Neural progenitor cell (in vitro differentiated cells): ENCODE measurements at regions not wholly inside any gene's neighbourhood (a gene's known extent, or its start where the extent isn't known, plus 50 kb on each side); places are given as distances from the start of the nearest gene placed in this dataset.

Source experiments
- EZH2 ChIP-seq: fragments of 200-600 bp; sonication (generic); IDR thresholded peaks from 2 replicates; pipeline ENCODE4 v1.6.1; 2017; ENCODE audit warnings: antibody characterized with exemption, mild to moderate bottlenecking, moderate library complexity
- EZH2phosphoT487 ChIP-seq: fragments of 200-600 bp; sonication (generic); IDR thresholded peaks from 2 replicates; pipeline ENCODE4 v1.6.1; 2017; ENCODE audit warnings: antibody characterized with exemption
- TF ChIP-seq, protein P1 (sequence below): fragments of 200-600 bp; sonication (generic); IDR thresholded peaks from 2 replicates; pipeline ENCODE4 v1.5.1; 2017; ENCODE audit warnings: antibody characterized with exemption, mild to moderate bottlenecking

DNA sequence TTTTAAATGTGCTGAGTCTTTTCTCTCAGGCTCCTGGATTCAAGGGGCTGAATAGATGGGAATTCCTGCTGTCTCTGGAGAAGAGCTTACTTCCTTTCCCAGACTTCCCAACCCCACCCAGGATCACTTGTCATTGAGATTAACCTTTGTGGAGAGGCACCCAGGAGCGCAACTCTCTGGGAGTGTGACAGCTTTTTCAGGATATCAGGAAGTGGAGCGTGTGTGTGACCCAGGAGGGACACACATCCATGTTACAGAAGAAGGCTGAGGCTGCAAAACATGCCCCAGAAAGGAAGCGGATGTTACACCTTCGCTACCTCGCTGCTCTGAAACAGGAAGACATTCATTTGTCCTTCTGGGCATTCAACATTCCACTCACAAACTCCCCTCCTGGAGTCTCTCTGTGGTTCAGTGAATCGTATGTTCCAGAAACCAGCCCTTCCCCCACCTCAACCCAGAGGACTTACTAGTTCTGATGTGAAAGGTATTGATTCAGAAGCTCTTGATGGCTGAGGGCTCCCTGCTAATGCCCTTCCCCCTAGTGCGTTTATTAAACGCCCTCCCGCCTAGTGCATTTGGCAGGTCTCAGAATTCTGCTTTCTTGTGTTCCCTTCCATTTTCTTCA lies 523.9 kb downstream of the TNS1 start:
- TF ChIP-seq EZH2phosphoT487 (no peak), EZH2 (no peak)
- TF ChIP-seq, protein P1, sequence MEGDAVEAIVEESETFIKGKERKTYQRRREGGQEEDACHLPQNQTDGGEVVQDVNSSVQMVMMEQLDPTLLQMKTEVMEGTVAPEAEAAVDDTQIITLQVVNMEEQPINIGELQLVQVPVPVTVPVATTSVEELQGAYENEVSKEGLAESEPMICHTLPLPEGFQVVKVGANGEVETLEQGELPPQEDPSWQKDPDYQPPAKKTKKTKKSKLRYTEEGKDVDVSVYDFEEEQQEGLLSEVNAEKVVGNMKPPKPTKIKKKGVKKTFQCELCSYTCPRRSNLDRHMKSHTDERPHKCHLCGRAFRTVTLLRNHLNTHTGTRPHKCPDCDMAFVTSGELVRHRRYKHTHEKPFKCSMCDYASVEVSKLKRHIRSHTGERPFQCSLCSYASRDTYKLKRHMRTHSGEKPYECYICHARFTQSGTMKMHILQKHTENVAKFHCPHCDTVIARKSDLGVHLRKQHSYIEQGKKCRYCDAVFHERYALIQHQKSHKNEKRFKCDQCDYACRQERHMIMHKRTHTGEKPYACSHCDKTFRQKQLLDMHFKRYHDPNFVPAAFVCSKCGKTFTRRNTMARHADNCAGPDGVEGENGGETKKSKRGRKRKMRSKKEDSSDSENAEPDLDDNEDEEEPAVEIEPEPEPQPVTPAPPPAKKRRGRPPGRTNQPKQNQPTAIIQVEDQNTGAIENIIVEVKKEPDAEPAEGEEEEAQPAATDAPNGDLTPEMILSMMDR: no peak
